ENCODE measurements at regions not wholly inside any gene's neighbourhood (a gene's known extent, or its start where the extent isn't known, plus 50 kb on each side); places are given as distances from the start of the nearest gene placed in this dataset.

GRCh38 chr1:72355899-72356298, 73.6 kb upstream of the NEGR1 start:
- no peak for DNase-seq (ENCODE audit: low read depth)
- TF ChIP-seq CTCF (IDR thresholded peaks at IDR 0.05; ENCODE audit: low read depth, low read length, missing control alignments), result no peak
- H3K4me3 ChIP-seq (ENCODE audit: low read depth, low read length), result no peak overlapping the region

DNA sequence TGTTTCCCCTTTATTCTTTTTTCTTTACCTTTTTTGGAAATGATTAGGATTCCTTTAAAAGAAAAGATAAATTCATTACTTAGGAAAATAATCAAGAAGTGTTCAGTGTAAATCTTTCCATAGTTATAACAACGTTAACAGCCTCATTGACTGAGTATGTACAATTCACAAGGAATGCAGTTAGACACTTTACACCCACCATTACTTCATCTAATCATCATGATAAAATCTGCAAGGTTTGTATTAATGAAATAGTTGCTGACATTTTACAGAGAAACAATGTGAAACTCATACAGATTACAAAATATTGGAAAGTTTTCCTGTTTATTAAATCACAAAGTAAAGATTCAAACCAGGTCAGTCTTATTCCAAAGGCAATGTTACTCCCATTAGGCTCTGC, 59.3 kb upstream of the NEGR1 start:
- no peak for DNase-seq (ENCODE audit: low read depth)
- TF ChIP-seq CTCF (IDR thresholded peaks at IDR 0.05; ENCODE audit: low read depth, low read length, missing control alignments), result no peak
- no peak overlapping the region for H3K4me3 ChIP-seq (ENCODE audit: low read depth, low read length)

DNA sequence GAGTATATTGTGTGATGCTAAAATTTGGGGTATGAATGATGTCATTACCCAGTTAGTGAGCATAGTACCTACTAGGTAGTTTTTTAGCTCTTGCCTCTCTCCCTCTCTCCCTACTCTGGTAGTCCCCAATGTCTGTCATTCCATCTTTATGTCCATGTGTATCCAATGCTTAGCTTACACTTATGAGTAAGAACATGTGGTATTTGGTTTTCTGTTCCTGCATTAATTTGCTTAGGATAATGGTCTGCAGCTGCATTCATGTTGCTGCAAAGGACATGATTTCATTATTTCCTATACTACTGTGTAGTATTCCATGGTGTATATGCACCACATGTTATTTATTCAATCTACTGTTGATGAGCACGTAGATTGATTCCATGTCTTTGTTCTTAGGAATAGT, 54.4 kb upstream of the NEGR1 start:
- DNase-seq (ENCODE audit: low read depth), result no peak
- H3K4me3 ChIP-seq (ENCODE audit: low read depth, low read length), result no peak overlapping the region
- no peak for TF ChIP-seq CTCF (IDR thresholded peaks at IDR 0.05; ENCODE audit: low read depth, low read length, missing control alignments)

Data from GM12864 (cell line).